OCI-LY3 (cell line): ENCODE measurements at regions not wholly inside any gene's neighbourhood (a gene's known extent, or its start where the extent isn't known, plus 50 kb on each side); places are given as distances from the start of the nearest gene placed in this dataset.

Source experiments
- H2AFZ ChIP-seq: fragments of 200-600, 300-600 bp; shearing (Covaris generic); 2 replicates; pipeline ENCODE4 v1.6.0; 2014; ENCODE audit warnings: antibody characterized with exemption, low read depth, low read length
- H3K27ac ChIP-seq: fragments of 200-600, 300-600 bp; sonication (generic); 2 replicates; pipeline ENCODE4 v1.5.1; 2014; ENCODE audit warnings: mild to moderate bottlenecking, low read length, moderate library complexity, mixed read lengths
- H3K27me3 ChIP-seq: fragments of 200-600, 300-600 bp; sonication (generic); 2 replicates; pipeline ENCODE4 v1.6.1; 2014; ENCODE audit warnings: low read depth, low read length, mixed read lengths
- H3K36me3 ChIP-seq: fragments of 200-600, 300-600 bp; sonication (generic); replicated peaks from 2 replicates; pipeline ENCODE3; 2014; ENCODE audit warnings: low read depth, low read length, mixed read lengths
- H3K4me1 ChIP-seq: fragments of 300-600, 200-600 bp; sonication (generic); 2 replicates; pipeline ENCODE4 v1.6.1; 2014; ENCODE audit warnings: low read length, mixed read lengths
- H3K4me2 ChIP-seq: fragments of 200-600, 300-600 bp; sonication (generic); 2 replicates; pipeline ENCODE4 v1.6.1; 2014; ENCODE audit warnings: low read length, mixed read lengths
- H3K4me3 ChIP-seq: fragments of 300-600, 200-600 bp; sonication (generic); 2 replicates; pipeline ENCODE4 v1.5.1; 2014; ENCODE audit warnings: antibody characterized with exemption, mild to moderate bottlenecking, low read length, moderate library complexity
- H3K79me2 ChIP-seq: fragments of 300-600, 200-600 bp; shearing (Covaris generic); 2 replicates; pipeline ENCODE4 v1.6.1; 2014; ENCODE audit warnings: mild to moderate bottlenecking, low read length, mixed read lengths
- H3K9ac ChIP-seq: fragments of 300-600, 200-600 bp; shearing (Covaris generic); 2 replicates; pipeline ENCODE4 v1.6.0; 2014; ENCODE audit warnings: mild to moderate bottlenecking, low read length, moderate library complexity
- H3K9me3 ChIP-seq: fragments of 200-600, 300-600 bp; shearing (Covaris generic); 2 replicates; pipeline ENCODE4 v1.6.1; 2014; ENCODE audit warnings: low read length, mixed read lengths; ENCODE audit not compliant: insufficient read depth
- H4K20me1 ChIP-seq: fragments of 200-600, 300-600 bp; sonication (generic); 2 replicates; pipeline ENCODE4 v1.6.1; 2016; ENCODE audit warnings: low read length, mixed read lengths; ENCODE audit not compliant: insufficient read depth
- CTCF ChIP-seq: fragments of 200-600, 300-600 bp; sonication (generic); IDR thresholded peaks from 2 replicates; pipeline ENCODE4 v1.5.1; 2014; ENCODE audit warnings: antibody characterized with exemption, low read length, low read depth
- EZH2phosphoT487 ChIP-seq: fragments of 200-600 bp; shearing (Covaris generic); IDR thresholded peaks from 2 replicates; pipeline ENCODE4 v1.6.1; 2018; ENCODE audit warnings: antibody characterized with exemption, mixed run types, low read depth

DNA sequence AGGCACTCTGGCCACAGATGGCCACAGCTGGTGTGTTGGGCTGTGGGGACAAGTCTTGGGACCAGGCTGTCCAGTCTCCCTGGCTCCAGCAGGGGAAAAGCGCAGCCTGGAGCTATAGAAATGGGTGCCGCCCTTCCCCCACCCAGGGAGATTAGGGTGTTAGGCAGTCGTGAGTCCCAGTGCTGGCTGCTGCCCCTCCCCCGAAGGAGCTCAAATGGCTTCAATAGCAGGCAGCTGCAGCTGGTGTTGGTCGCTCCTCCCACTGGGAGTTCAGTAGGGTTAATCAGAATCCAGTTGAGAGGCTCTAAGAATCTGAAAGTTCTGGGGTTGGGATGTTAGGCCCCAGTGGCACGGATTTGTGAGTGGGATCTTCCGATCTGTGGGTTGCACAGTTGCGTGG, 595.6 kb upstream of the PKN2 start:
- Histone ChIP-seq H3K9me3 (no peaks in the 10 kb centered on the region), H3K79me2 (no peaks in the 10 kb centered on the region), H2AFZ (no peak overlapping the region), H3K4me3 (no peak overlapping the region), H3K27me3 (no peaks in the 10 kb centered on the region), H3K4me2 (no peak overlapping the region), H3K27ac (no peak overlapping the region), H3K9ac (no peak overlapping the region), H4K20me1 (no peaks in the 10 kb centered on the region), H3K36me3 (no peaks in the 10 kb centered on the region), H3K4me1 (no peaks in the 10 kb centered on the region)
- TF ChIP-seq CTCF (no peak), EZH2phosphoT487 (no peak)

DNA sequence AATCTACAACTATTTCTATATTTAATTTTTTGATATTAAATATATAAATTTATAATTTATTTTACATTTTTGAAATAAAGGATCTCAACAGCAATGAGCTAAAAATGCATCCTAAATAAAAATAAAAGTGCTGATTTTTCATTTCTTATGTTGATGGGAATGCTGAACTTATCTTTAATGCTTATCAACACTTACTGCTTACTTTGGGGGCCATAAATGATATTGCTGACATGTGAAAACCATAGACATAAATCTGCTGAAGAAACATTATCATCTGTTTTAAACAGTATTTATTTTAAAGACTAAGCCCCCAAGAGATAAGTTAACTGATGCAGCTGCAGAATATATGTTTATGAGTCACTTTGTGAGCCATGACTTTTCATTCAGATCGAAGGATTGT, 594.1 kb upstream of the PKN2 start:
- Histone ChIP-seq H3K36me3 (no peaks in the 10 kb centered on the region), H3K4me3 (no peak overlapping the region), H3K27ac (no peak overlapping the region), H3K9me3 (no peaks in the 10 kb centered on the region), H2AFZ (no peak overlapping the region), H4K20me1 (no peaks in the 10 kb centered on the region), H3K9ac (no peak overlapping the region), H3K4me2 (no peak overlapping the region), H3K79me2 (no peaks in the 10 kb centered on the region), H3K27me3 (no peaks in the 10 kb centered on the region), H3K4me1 (no peaks in the 10 kb centered on the region)
- no peak for TF ChIP-seq EZH2phosphoT487
- no peak for TF ChIP-seq CTCF

- Histone ChIP-seq H3K36me3 (no peaks in the 10 kb centered on the region), H3K27ac (no peak overlapping the region), H3K79me2 (no peaks in the 10 kb centered on the region), H2AFZ (no peak overlapping the region), H3K4me3 (no peak overlapping the region), H3K27me3 (no peaks in the 10 kb centered on the region), H3K9me3 (no peaks in the 10 kb centered on the region), H3K4me1 (no peaks in the 10 kb centered on the region), H3K4me2 (no peak overlapping the region), H3K9ac (no peak overlapping the region), H4K20me1 (no peaks in the 10 kb centered on the region)
- TF ChIP-seq EZH2phosphoT487 (no peak), CTCF (no peak)
These were observed 585.2 kb upstream of the PKN2 start for GRCh38 chr1:88098881-88099280.

GRCh38 chr1:88101041-88101440, 583.0 kb upstream of the PKN2 start:
- Histone ChIP-seq H4K20me1 (no peaks in the 10 kb centered on the region), H3K9me3 (no peaks in the 10 kb centered on the region), H2AFZ (no peak overlapping the region), H3K27me3 (no peaks in the 10 kb centered on the region), H3K9ac (no peak overlapping the region), H3K36me3 (no peaks in the 10 kb centered on the region), H3K27ac (no peak overlapping the region), H3K79me2 (no peaks in the 10 kb centered on the region), H3K4me2 (no peak overlapping the region), H3K4me3 (no peak overlapping the region), H3K4me1 (no peaks in the 10 kb centered on the region)
- TF ChIP-seq CTCF = no peak
- no peak for TF ChIP-seq EZH2phosphoT487
